ENCODE measurements at regions not wholly inside any gene's neighbourhood (a gene's known extent, or its start where the extent isn't known, plus 50 kb on each side); places are given as distances from the start of the nearest gene placed in this dataset.

GRCh38 chr16:9602189-9602588 lies 510.7 kb downstream of the HAPSTR1 start:
- TF ChIP-seq EZH2 (IDR thresholded peaks at IDR 0.05; ENCODE audit: borderline replicate concordance, low read length), result no peak
- TF ChIP-seq, protein P1, sequence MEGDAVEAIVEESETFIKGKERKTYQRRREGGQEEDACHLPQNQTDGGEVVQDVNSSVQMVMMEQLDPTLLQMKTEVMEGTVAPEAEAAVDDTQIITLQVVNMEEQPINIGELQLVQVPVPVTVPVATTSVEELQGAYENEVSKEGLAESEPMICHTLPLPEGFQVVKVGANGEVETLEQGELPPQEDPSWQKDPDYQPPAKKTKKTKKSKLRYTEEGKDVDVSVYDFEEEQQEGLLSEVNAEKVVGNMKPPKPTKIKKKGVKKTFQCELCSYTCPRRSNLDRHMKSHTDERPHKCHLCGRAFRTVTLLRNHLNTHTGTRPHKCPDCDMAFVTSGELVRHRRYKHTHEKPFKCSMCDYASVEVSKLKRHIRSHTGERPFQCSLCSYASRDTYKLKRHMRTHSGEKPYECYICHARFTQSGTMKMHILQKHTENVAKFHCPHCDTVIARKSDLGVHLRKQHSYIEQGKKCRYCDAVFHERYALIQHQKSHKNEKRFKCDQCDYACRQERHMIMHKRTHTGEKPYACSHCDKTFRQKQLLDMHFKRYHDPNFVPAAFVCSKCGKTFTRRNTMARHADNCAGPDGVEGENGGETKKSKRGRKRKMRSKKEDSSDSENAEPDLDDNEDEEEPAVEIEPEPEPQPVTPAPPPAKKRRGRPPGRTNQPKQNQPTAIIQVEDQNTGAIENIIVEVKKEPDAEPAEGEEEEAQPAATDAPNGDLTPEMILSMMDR (conservative IDR thresholded peaks at IDR 0.05 in 1 of 2, IDR thresholded peaks at IDR 0.05 in 1 of 2; ENCODE audit: extremely low read depth in 1 of 2, insufficient read depth in 1 of 2, low read depth in 1 of 2, low read length in 2 of 2), result no peak
